ENCODE measurements at regions not wholly inside any gene's neighbourhood (a gene's known extent, or its start where the extent isn't known, plus 50 kb on each side); places are given as distances from the start of the nearest gene placed in this dataset.

- H3K27me3 ChIP-seq: no peaks in the 10 kb centered on the region
- no peak for DNase-seq
- H3K4me1 ChIP-seq: no peaks in the 10 kb centered on the region
- no peak overlapping the region for H3K27ac ChIP-seq
- no peak for TF ChIP-seq CTCF (IDR thresholded peaks at IDR 0.05)
- no peak overlapping the region for H3K9ac ChIP-seq (ENCODE audit: low read depth in 2 of 2, low read length in 2 of 2)
- no peak overlapping the region for H3K4me3 ChIP-seq
- intact Hi-C loops (cut with DNase I): no loop called here
- H3K36me3 ChIP-seq: no peaks in the 10 kb centered on the region
- no peaks in the 10 kb centered on the region for H3K9me3 ChIP-seq
Measured at GRCh38 chrX:67100031-67100884, 443.6 kb upstream of the AR start.

- intact Hi-C loops (cut with DNase I): no loop called here
- TF ChIP-seq CTCF (IDR thresholded peaks at IDR 0.05): no peak
Measured at GRCh38 chrX:67094061-67094460, 449.8 kb upstream of the AR start.

GRCh38 chrX:67050760-67051159, 411.9 kb upstream of the EDA2R start:
- no peak overlapping the region for H3K4me3 ChIP-seq
- no peak overlapping the region for H3K27ac ChIP-seq
- intact Hi-C loops (cut with DNase I): no loop called here
- no peaks in the 10 kb centered on the region for H3K9me3 ChIP-seq
- DNase-seq: no peak
- no peak overlapping the region for H3K9ac ChIP-seq (ENCODE audit: low read depth in 2 of 2, low read length in 2 of 2)
- H3K4me1 ChIP-seq: no peaks in the 10 kb centered on the region
- no peaks in the 10 kb centered on the region for H3K27me3 ChIP-seq
- H3K36me3 ChIP-seq: no peaks in the 10 kb centered on the region
- no peak for TF ChIP-seq CTCF (IDR thresholded peaks at IDR 0.05)

More at GRCh38 chrX:67094061-67094460, 449.8 kb upstream of the AR start:
- Histone ChIP-seq H3K27me3 (no peaks in the 10 kb centered on the region), H3K9me3 (no peaks in the 10 kb centered on the region), H3K4me1 (no peaks in the 10 kb centered on the region), H3K9ac (ENCODE audit: low read depth in 2 of 2, low read length in 2 of 2) (no peak overlapping the region), H3K4me3 (no peak overlapping the region), H3K36me3 (no peaks in the 10 kb centered on the region), H3K27ac (no peak overlapping the region)
- DNase-seq: no peak

GRCh38 chrX:67044866-67045265, 406.0 kb upstream of the EDA2R start:
- intact Hi-C loops (cut with DNase I): no loop called here
- H3K9ac ChIP-seq (ENCODE audit: low read depth in 2 of 2, low read length in 2 of 2): no peak overlapping the region
- H3K4me3 ChIP-seq: no peak overlapping the region
- no peaks in the 10 kb centered on the region for H3K9me3 ChIP-seq
- DNase-seq: no peak
- H3K27ac ChIP-seq: no peak overlapping the region
- H3K36me3 ChIP-seq: no peaks in the 10 kb centered on the region
- H3K27me3 ChIP-seq: no peaks in the 10 kb centered on the region
- no peaks in the 10 kb centered on the region for H3K4me1 ChIP-seq
- TF ChIP-seq CTCF (IDR thresholded peaks at IDR 0.05): no peak

- intact Hi-C loops (cut with DNase I): no loop called here
- H3K9ac ChIP-seq (ENCODE audit: low read depth in 2 of 2, low read length in 2 of 2): no peak overlapping the region
- no peak for DNase-seq
Measured at GRCh38 chrX:67044029-67044653, 405.3 kb upstream of the EDA2R start.

More at GRCh38 chrX:67044029-67044653, 405.3 kb upstream of the EDA2R start:
- Histone ChIP-seq H3K4me1 (no peaks in the 10 kb centered on the region), H3K4me3 (no peak overlapping the region), H3K27ac (no peak overlapping the region), H3K9me3 (no peaks in the 10 kb centered on the region), H3K36me3 (no peaks in the 10 kb centered on the region), H3K27me3 (no peaks in the 10 kb centered on the region)
- no peak for TF ChIP-seq CTCF (IDR thresholded peaks at IDR 0.05)

Data from colonic mucosa (tissue), 4 donors.